Ishikawa (cell line): ENCODE measurements at regions not wholly inside any gene's neighbourhood (a gene's known extent, or its start where the extent isn't known, plus 50 kb on each side); places are given as distances from the start of the nearest gene placed in this dataset.

Experiments used
- EP300 ChIP-seq: IDR thresholded peaks from 2 replicates; pipeline ENCODE4 v1.6.1; 2012; ENCODE audit warnings: borderline replicate concordance
- REST ChIP-seq: IDR thresholded peaks from 2 replicates; pipeline ENCODE4 v1.6.1; 2012; ENCODE audit warnings: low read depth, mild to moderate bottlenecking
- TAF1 ChIP-seq: IDR thresholded peaks from 2 replicates; pipeline ENCODE4 v1.6.1; 2012; ENCODE audit warnings: low read depth, mild to moderate bottlenecking
- TCF12 ChIP-seq: IDR thresholded peaks from 2 replicates; pipeline ENCODE4 v1.6.1; 2012; ENCODE audit warnings: low read depth
- TF ChIP-seq, protein P1 (sequence below): IDR thresholded peaks from 2 replicates; pipeline ENCODE4 v1.6.1; 2012

DNA sequence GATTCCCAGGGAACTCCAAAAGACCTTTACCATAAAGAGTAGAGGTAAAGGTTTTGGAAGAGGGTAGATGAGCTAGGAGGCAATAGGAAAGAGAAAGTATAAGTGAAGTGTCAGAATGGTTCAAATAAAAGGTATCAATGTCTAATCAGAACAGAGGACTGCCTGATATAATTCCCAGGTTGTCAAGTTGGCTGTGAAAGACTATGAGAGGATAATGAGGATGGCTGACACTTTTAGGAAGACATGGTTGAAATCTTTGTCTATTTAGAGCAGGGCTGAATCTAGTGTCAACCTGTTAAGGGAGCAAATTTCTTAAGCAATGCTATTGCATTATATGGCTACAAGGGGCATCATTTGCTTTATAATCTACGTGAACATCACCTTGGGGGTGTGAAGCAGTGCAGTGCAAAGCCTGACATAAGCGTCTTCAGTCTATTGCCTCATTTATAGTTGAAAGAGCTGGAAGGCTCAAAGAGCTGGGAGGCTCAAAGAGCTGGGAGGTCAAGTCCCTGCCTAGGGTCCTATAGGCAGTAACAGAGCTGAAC lies 308.3 kb upstream of the DEPDC1 start:
- TF ChIP-seq TAF1 (no peak), TCF12 (no peak), REST (no peak), EP300 (no peak)
- TF ChIP-seq, protein P1, sequence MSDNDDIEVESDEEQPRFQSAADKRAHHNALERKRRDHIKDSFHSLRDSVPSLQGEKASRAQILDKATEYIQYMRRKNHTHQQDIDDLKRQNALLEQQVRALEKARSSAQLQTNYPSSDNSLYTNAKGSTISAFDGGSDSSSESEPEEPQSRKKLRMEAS, result no peak
